K562 (cell line): ENCODE measurements at regions not wholly inside any gene's neighbourhood (a gene's known extent, or its start where the extent isn't known, plus 50 kb on each side); places are given as distances from the start of the nearest gene placed in this dataset.

Source experiments
- ATAC-seq: fragments of 200-7000 bp; cut with Tn5 transposase; 3 replicates; pipeline ENCODE4 v1.9.1; 2020; ENCODE audit warnings: moderate library complexity
- BruUV-seq: library from RNA; stranded (reverse); fragments of 400-500 nt; replicated peaks from 2 replicates; lab custom pipeline; 2021; lab: Mats Ljungman, UMichigan
- CTCF ChIA-PET: fragments of 300-600 bp; formaldehyde crosslinking; extraction: SDS; loops from one replicate; lab custom pipeline; 2021; ENCODE audit warnings: low intra/inter-chr PET ratio; lab: Yijun Ruan, JAX
- POLR2A ChIA-PET: fragments of 300-600, 350-650 bp; sonication (Branson Sonifier 250); formaldehyde crosslinking; extraction: SDS; loops from one replicate; lab custom pipeline; 2021; ENCODE audit warnings: antibody characterized with exemption, inconsistent platforms; lab: Yijun Ruan, JAX
- DNase-seq, 4 experiments: peaks; one replicate each; pipeline versions ENCODE4 v3.0.0 to v3.0.0-alpha.2; 2011 to 2018; ENCODE audit warnings: low spot score in 3 of 4, mixed read lengths in 3 of 4; ENCODE audit errors: extremely low read depth in 1 of 4
- FAIRE-seq: peaks from 2 replicates; lab custom pipeline; 2011; peaks lifted over from hg19 to GRCh38; lab: Jason Lieb, UNC
- H2AFZ ChIP-seq: 2 replicates; pipeline ENCODE4 v1.6.0; 2011; ENCODE audit warnings: low read depth, low read length, control low read depth, inconsistent platforms
- H3K27ac ChIP-seq: fragments of 200-600 bp; 3 replicates; pipeline ENCODE4 v1.8.0; 2011; ENCODE audit warnings: low read depth, mild to moderate bottlenecking, control low read depth, inconsistent platforms, low read length, moderate library complexity, mixed read lengths; ENCODE audit errors: extremely low read depth
- H3K27me3 ChIP-seq, 2 experiments: fragments of 300-600 bp in 1 of 2; 2 replicates in 1 of 2; 3 replicates in 1 of 2; pipeline versions ENCODE4 v1.6.0 to v1.8.0; 2011; ENCODE audit warnings: inconsistent platforms in 2 of 2, low read length in 2 of 2, mild to moderate bottlenecking in 1 of 2, mixed read lengths in 1 of 2, moderate library complexity in 1 of 2; ENCODE audit not compliant: control insufficient read depth in 2 of 2, insufficient read depth in 2 of 2
- H3K36me3 ChIP-seq: fragments of 300-600 bp; 3 replicates; pipeline ENCODE4 v1.8.0; 2011; ENCODE audit warnings: mild to moderate bottlenecking, low read length, inconsistent platforms; ENCODE audit not compliant: control insufficient read depth, insufficient read depth
- H3K4me1 ChIP-seq, 2 experiments: fragments of 200-600 bp in 1 of 2; replicated peaks in 1 of 2; 2 replicates in 1 of 2; 3 replicates in 1 of 2; pipeline versions ENCODE4 v1.5.1 to v1.8.0; 2011; ENCODE audit warnings: inconsistent platforms in 2 of 2, low read length in 2 of 2, mild to moderate bottlenecking in 1 of 2, mixed read lengths in 1 of 2, moderate library complexity in 1 of 2; ENCODE audit not compliant: control insufficient read depth in 2 of 2, insufficient read depth in 2 of 2
- H3K4me2 ChIP-seq: 2 replicates; pipeline ENCODE4 v1.6.1; 2011; ENCODE audit warnings: low read length, control low read depth, inconsistent platforms, mixed read lengths; ENCODE audit not compliant: insufficient read depth
- H3K4me3 ChIP-seq: fragments of 200-600 bp; sonication (generic), shearing (Covaris generic); 2 replicates; pipeline ENCODE4 v1.5.1; 2016; ENCODE audit warnings: control low read depth, inconsistent platforms
- H3K79me2 ChIP-seq: fragments of 200-600 bp; 3 replicates; pipeline ENCODE4 v1.8.0; 2011; ENCODE audit warnings: low read length, inconsistent platforms; ENCODE audit not compliant: control insufficient read depth, insufficient read depth
- H3K9ac ChIP-seq, 2 experiments: 2 replicates each; pipeline versions ENCODE4 v1.6.0 to v1.6.1; 2011; ENCODE audit warnings: low read depth in 2 of 2, low read length in 2 of 2, control low read depth in 1 of 2, inconsistent platforms in 1 of 2, mild to moderate bottlenecking in 1 of 2, mixed read lengths in 1 of 2; ENCODE audit not compliant: insufficient read depth in 1 of 2
- H3K9me1 ChIP-seq: one replicate; pipeline ENCODE4 v1.6.0; 2011; ENCODE audit warnings: inconsistent platforms, mild to moderate bottlenecking, low read length, moderate library complexity; ENCODE audit not compliant: control insufficient read depth, insufficient read depth
- H3K9me3 ChIP-seq: replicated peaks from 2 replicates; pipeline ENCODE4 v1.5.1; 2011; ENCODE audit warnings: low read depth, low read length, inconsistent platforms; ENCODE audit not compliant: control insufficient read depth, insufficient read depth
- H4K20me1 ChIP-seq: replicated peaks from 2 replicates; pipeline ENCODE4 v1.6.1; 2011; ENCODE audit warnings: low read length, inconsistent platforms, mixed read lengths; ENCODE audit not compliant: control insufficient read depth, insufficient read depth
- ATF1 ChIP-seq, 2 experiments: fragments of 450-650 bp in 1 of 2; IDR thresholded peaks; 2 replicates each; pipeline ENCODE4 v1.6.1; 2016; ENCODE audit warnings: missing compliant biosample characterization in 1 of 2, missing genetic modification characterization in 1 of 2
- CBX1 ChIP-seq: sonication (generic); IDR thresholded peaks from 2 replicates; pipeline ENCODE4 v1.6.1; 2016; ENCODE audit warnings: antibody characterized with exemption, low read depth, mild to moderate bottlenecking
- E4F1 ChIP-seq: fragments of 250-450 bp; sonication (Bioruptor Pico); IDR thresholded peaks from 2 replicates; pipeline ENCODE4 v1.5.0; 2021; ENCODE audit warnings: mild to moderate bottlenecking, borderline replicate concordance
- EP400 ChIP-seq: fragments of 450-650 bp; IDR thresholded peaks from 2 replicates; pipeline ENCODE4 v1.6.1; 2017; ENCODE audit warnings: antibody characterized with exemption, mild to moderate bottlenecking, moderate library complexity
- ERF ChIP-seq: fragments of 450-650 bp; formaldehyde crosslinking; IDR thresholded peaks from 2 replicates; pipeline ENCODE4 v1.4.0; 2020; ENCODE audit warnings: mild to moderate bottlenecking, mixed read lengths
- FOXA1 ChIP-seq: fragments of 450-650 bp; IDR thresholded peaks from 2 replicates; pipeline ENCODE4 v1.6.1; 2016; ENCODE audit warnings: mild to moderate bottlenecking, borderline replicate concordance
- HCFC1 ChIP-seq: IDR thresholded peaks from 2 replicates; pipeline ENCODE4 v1.6.1; 2012; ENCODE audit warnings: low read depth, low read length, improper control_type of control experiment
- KAT2B ChIP-seq: IDR thresholded peaks from one replicate; pipeline ENCODE4 v1.6.1; 2012; ENCODE audit warnings: low read depth, mild to moderate bottlenecking, control low read depth, inconsistent platforms, low read length, moderate library complexity
- KAT7 ChIP-seq: sonication (generic); formaldehyde crosslinking; IDR thresholded peaks from 2 replicates; pipeline ENCODE4 v1.8.0; 2022; ENCODE audit warnings: missing genetic modification reagents, mild to moderate bottlenecking, borderline replicate concordance
- PTTG1 ChIP-seq: fragments of 450-650 bp; IDR thresholded peaks from 2 replicates; pipeline ENCODE4 v1.6.1; 2016; ENCODE audit warnings: low read depth, mild to moderate bottlenecking, missing genetic modification characterization, missing compliant biosample characterization
- RBM14 ChIP-seq: fragments of 200-400 bp; formaldehyde crosslinking; IDR thresholded peaks from 2 replicates; pipeline ENCODE4 v1.6.1; 2018; ENCODE audit warnings: low read depth, mild to moderate bottlenecking, low read length, moderate library complexity, borderline replicate concordance; ENCODE audit not compliant: insufficient read depth
- RFX7 ChIP-seq: fragments of 250-450 bp; sonication (Bioruptor Pico); IDR thresholded peaks from 2 replicates; pipeline ENCODE4 v1.5.1; 2021; ENCODE audit warnings: mild to moderate bottlenecking
- RHOXF2B ChIP-seq: fragments of 250-450 bp; sonication (Bioruptor Pico); conservative IDR thresholded peaks from 2 replicates; pipeline ENCODE4 v1.5.1; 2021
- TCF7 ChIP-seq: sonication (generic); IDR thresholded peaks from 2 replicates; pipeline ENCODE4 v1.6.1; 2016; ENCODE audit warnings: antibody characterized with exemption, borderline replicate concordance
- ZBTB34 ChIP-seq: fragments of 250-450 bp; sonication (Bioruptor Pico); IDR thresholded peaks from 2 replicates; pipeline ENCODE4 v1.8.0; 2021; ENCODE audit warnings: mild to moderate bottlenecking, moderate library complexity
- ZNF143 ChIP-seq: sonication (generic); formaldehyde crosslinking; IDR thresholded peaks from 2 replicates; pipeline ENCODE4 v1.9.0; 2022; ENCODE audit warnings: mild to moderate bottlenecking, missing genetic modification reagents
- ZNF239 ChIP-seq: fragments of 250-450 bp; sonication (Bioruptor Pico); IDR thresholded peaks from 2 replicates; pipeline ENCODE4 v1.4.0; 2020; ENCODE audit warnings: mild to moderate bottlenecking
- ZNF586 ChIP-seq: fragments of 450-650 bp; formaldehyde crosslinking; conservative IDR thresholded peaks from 2 replicates; pipeline ENCODE4 v1.4.0; 2020; ENCODE audit warnings: mild to moderate bottlenecking, moderate library complexity
- ZNF830 ChIP-seq: fragments of 250-450 bp; sonication (Bioruptor Pico); IDR thresholded peaks from 2 replicates; pipeline ENCODE4 v1.5.0; 2021; ENCODE audit warnings: mild to moderate bottlenecking
- WGBS: fragments of 100-300 bp; shearing (Covaris generic); methylation state at CpG from one replicate; pipeline ENCODE4 v1.1.6; 2016; ENCODE audit warnings: low coverage, mixed read lengths; ENCODE audit not compliant: insufficient coverage; ENCODE audit errors: missing lambda C conversion rate; 5-methylcytosine and 5-hydroxymethylcytosine counted together
- in situ Hi-C: fragments of 300-500 bp; cut with MboI; formaldehyde crosslinking; loops from 4 replicates; pipeline ENCODE4 v1.15.0; 2018; ENCODE audit warnings: inconsistent platforms, mixed read lengths
- intact Hi-C: fragments of 100-400 bp; cut with micrococcal nuclease; formaldehyde crosslinking; loops from 2 replicates; pipeline ENCODE4 v1.14.2; 2022
- TF ChIP-seq, protein P1 (sequence below): fragments of 250-450 bp; sonication (Bioruptor Pico); IDR thresholded peaks from 2 replicates; pipeline ENCODE4 v1.8.0; 2022; ENCODE audit warnings: inconsistent platforms, mild to moderate bottlenecking, moderate library complexity, borderline replicate concordance

DNA sequence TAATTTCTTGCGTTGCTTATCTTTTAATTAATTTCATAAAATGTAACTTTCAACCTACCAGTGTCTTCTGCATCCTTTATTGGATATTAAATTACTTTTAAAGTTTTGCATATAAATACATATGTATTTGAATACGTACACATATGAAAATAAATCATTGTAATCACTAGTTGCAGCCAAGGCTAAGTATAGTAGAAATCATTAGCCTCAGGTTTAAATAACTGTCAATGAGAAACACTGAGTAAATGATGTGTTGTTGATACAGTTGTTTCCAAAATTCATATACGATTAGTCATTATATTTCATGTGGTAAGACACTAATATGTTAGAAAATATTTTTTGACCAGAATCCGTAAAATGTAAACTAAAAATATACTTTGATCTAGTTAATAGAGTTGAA is 1267.1 kb upstream of the PCDH20 start:
- BruUV-seq: no TSS peak
- FAIRE-seq (no peak), DNase-seq (no peak), ATAC-seq (no peak)
- ChIA-PET POLR2A (no interaction called here), CTCF (no interaction called here)
- 0% methylated on average over 4 of the region's 4 CpGs for WGBS
- Histone ChIP-seq H3K4me3 (no peak overlapping the region), H3K36me3 (no peaks in the 10 kb centered on the region), H3K27me3 (no peaks in the 10 kb centered on the region), H3K9me1 (no peaks in the 10 kb centered on the region), H3K4me1 (no peaks in the 10 kb centered on the region), H2AFZ (no peak overlapping the region), H3K9ac (no peak overlapping the region), H3K4me2 (no peak overlapping the region), H3K27ac (no peak overlapping the region), H3K79me2 (no peaks in the 10 kb centered on the region), H4K20me1 (no peaks in the 10 kb centered on the region), H3K9me3 (no peaks in the 10 kb centered on the region)
- in situ Hi-C loops (no loop called here), intact Hi-C loops (no loop called here)
- TF ChIP-seq RFX7: no peak
- no peak for TF ChIP-seq E4F1
- no peak for TF ChIP-seq ZNF239
- TF ChIP-seq TCF7: no peak
- no peak for TF ChIP-seq RBM14
- no peak for TF ChIP-seq FOXA1
- no peak for TF ChIP-seq ATF1 (CRISPR knock-in tag; IDR thresholded peaks at IDR 0.05)
- no peak for TF ChIP-seq ATF1 (tag; IDR thresholded peaks at IDR 0.05)
- TF ChIP-seq KAT7 (CRISPR knock-in tag): no peak
- TF ChIP-seq PTTG1 (tag): no peak
- TF ChIP-seq, protein P1, sequence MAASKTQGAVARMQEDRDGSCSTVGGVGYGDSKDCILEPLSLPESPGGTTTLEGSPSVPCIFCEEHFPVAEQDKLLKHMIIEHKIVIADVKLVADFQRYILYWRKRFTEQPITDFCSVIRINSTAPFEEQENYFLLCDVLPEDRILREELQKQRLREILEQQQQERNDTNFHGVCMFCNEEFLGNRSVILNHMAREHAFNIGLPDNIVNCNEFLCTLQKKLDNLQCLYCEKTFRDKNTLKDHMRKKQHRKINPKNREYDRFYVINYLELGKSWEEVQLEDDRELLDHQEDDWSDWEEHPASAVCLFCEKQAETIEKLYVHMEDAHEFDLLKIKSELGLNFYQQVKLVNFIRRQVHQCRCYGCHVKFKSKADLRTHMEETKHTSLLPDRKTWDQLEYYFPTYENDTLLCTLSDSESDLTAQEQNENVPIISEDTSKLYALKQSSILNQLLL (CRISPR knock-in tag): no peak
- no peak for TF ChIP-seq ZNF143 (CRISPR knock-in tag)
- no peak for TF ChIP-seq ZBTB34 (CRISPR knock-in tag)
- no peak for TF ChIP-seq EP400
- TF ChIP-seq HCFC1: no peak
- TF ChIP-seq ZNF586 (CRISPR knock-in tag): no peak
- TF ChIP-seq KAT2B: no peak
- no peak for TF ChIP-seq ERF (CRISPR knock-in tag)
- no peak for TF ChIP-seq CBX1
- TF ChIP-seq ZNF830 (CRISPR knock-in tag): no peak
- no peak for TF ChIP-seq RHOXF2B
